HFFc6 (cell line): ENCODE measurements at regions not wholly inside any gene's neighbourhood (a gene's known extent, or its start where the extent isn't known, plus 50 kb on each side); places are given as distances from the start of the nearest gene placed in this dataset.

Experiments used
- DNase-seq: peaks from one replicate; pipeline ENCODE4 v3.0.0-alpha.2; 2018
- H3K27ac Mint-ChIP-seq: 2 replicates; pipeline ENCODE4 v1.8.0; 2020; ENCODE audit warnings: mild to moderate bottlenecking, mixed read lengths
- H3K27me3 Mint-ChIP-seq: 2 replicates; pipeline ENCODE4 v1.8.0; 2021; ENCODE audit warnings: mild to moderate bottlenecking, moderate library complexity, mixed read lengths; ENCODE audit not compliant: insufficient read depth
- H3K36me3 Mint-ChIP-seq: 2 replicates; pipeline ENCODE4 v1.8.0; 2021; ENCODE audit warnings: low read depth, mixed read lengths
- H3K4me1 Mint-ChIP-seq: 2 replicates; pipeline ENCODE4 v1.8.0; 2020; ENCODE audit warnings: low read depth, mixed read lengths
- H3K4me3 Mint-ChIP-seq: 2 replicates; pipeline ENCODE4 v1.8.0; 2020; ENCODE audit warnings: mild to moderate bottlenecking, moderate library complexity, mixed read lengths
- H3K9me3 Mint-ChIP-seq: 2 replicates; pipeline ENCODE4 v1.8.0; 2020; ENCODE audit warnings: mild to moderate bottlenecking, mixed read lengths
- CTCF ChIP-seq: fragments of 200-600 bp; sonication (generic); IDR thresholded peaks from 2 replicates; pipeline ENCODE4 v1.5.0; 2021; ENCODE audit warnings: antibody characterized with exemption, mild to moderate bottlenecking

- Mint-ChIP-seq H3K9me3 (peaks cover 32% of the 10 kb centered on the region), H3K36me3 (peaks cover 34% of the 10 kb centered on the region), H3K4me3 (no peak overlapping the region), H3K27ac (no peak overlapping the region), H3K27me3 (no peaks in the 10 kb centered on the region), H3K4me1 (peaks cover 13% of the 10 kb centered on the region)
- DNase-seq: no peak
- TF ChIP-seq CTCF: no peak
Observed at GRCh38 chr2:43115881-43116280, 110.5 kb downstream of the ZFP36L2 start.

- no peaks in the 10 kb centered on the region for H3K27me3 Mint-ChIP-seq
- no peak for DNase-seq
- H3K27ac Mint-ChIP-seq: no peak overlapping the region
- peaks cover 27% of the 10 kb centered on the region for H3K36me3 Mint-ChIP-seq
- H3K4me1 Mint-ChIP-seq: peaks cover 29% of the 10 kb centered on the region
- H3K4me3 Mint-ChIP-seq: no peak overlapping the region
- no peak for TF ChIP-seq CTCF
- peaks cover 25% of the 10 kb centered on the region for H3K9me3 Mint-ChIP-seq
Observed at GRCh38 chr2:43114210-43114609, 112.2 kb downstream of the ZFP36L2 start.

GRCh38 chr2:43111788-43112554, 114.4 kb downstream of the ZFP36L2 start:
- Mint-ChIP-seq H3K4me3 (no peak overlapping the region), H3K9me3 (peaks cover 8% of the 10 kb centered on the region; the same call in 1 of the 2 replicates), H3K27ac (no peak overlapping the region), H3K36me3 (0 out of 2 replicates have a peak, but pooled peaks cover 8% of the 10 kb centered on the region), H3K4me1 (peaks cover 39% of the 10 kb centered on the region), H3K27me3 (no peaks in the 10 kb centered on the region)
- DNase-seq: no peak
- no peak for TF ChIP-seq CTCF

GRCh38 chr2:43110442-43110871, 115.9 kb downstream of the ZFP36L2 start:
- H3K9me3 Mint-ChIP-seq: peaks cover 8% of the 10 kb centered on the region; the same call in 1 of the 2 replicates
- no peaks in the 10 kb centered on the region for H3K27me3 Mint-ChIP-seq
- 0 out of 2 replicates have a peak, but pooled peaks cover 8% of the 10 kb centered on the region for H3K36me3 Mint-ChIP-seq
- peak overlapping the region; percentile 31; the same call in 1 of the 2 replicates for H3K27ac Mint-ChIP-seq
- no peak for TF ChIP-seq CTCF
- H3K4me3 Mint-ChIP-seq: no peak overlapping the region
- DNase-seq: peak; percentile 28
- peaks cover 54% of the 10 kb centered on the region for H3K4me1 Mint-ChIP-seq

- H3K4me3 Mint-ChIP-seq: no peak overlapping the region
- DNase-seq: no peak
- H3K27ac Mint-ChIP-seq: peak overlapping the region; percentile 6; the same call in 1 of the 2 replicates
- no peaks in the 10 kb centered on the region for H3K27me3 Mint-ChIP-seq
- peaks cover 49% of the 10 kb centered on the region for H3K4me1 Mint-ChIP-seq
- no peak for TF ChIP-seq CTCF
- H3K9me3 Mint-ChIP-seq: peaks cover 8% of the 10 kb centered on the region; the same call in 1 of the 2 replicates
- peaks cover 10% of the 10 kb centered on the region for H3K36me3 Mint-ChIP-seq
Observed at GRCh38 chr2:43109261-43109743, 117.1 kb downstream of the ZFP36L2 start.
